Thymus (tissue), 11 donors: ENCODE measurements at regions not wholly inside any gene's neighbourhood (a gene's known extent, or its start where the extent isn't known, plus 50 kb on each side); places are given as distances from the start of the nearest gene placed in this dataset.
A peak's percentile ranks its signal among the peaks of the same experiment; 100 is the strongest.
"Not testable (repeated sequence)": the region's sequence is repeated elsewhere in the genome, so short reads cannot be mapped to it uniquely, and the experiment has no call there.

Experiments used
- DNase-seq, 9 donors: peaks; one replicate each; pipeline ENCODE4 v3.0.0-alpha.2; 2013; ENCODE audit warnings: low spot score in 9 of 9, low read depth in 6 of 9, missing footprints in 1 of 9
- H3K27ac ChIP-seq, 2 donors: one replicate each; pipeline ENCODE4 v1.5.1; 2013; ENCODE audit warnings: control low read depth in 1 of 2, low read depth in 1 of 2, low read length in 1 of 2, mild to moderate bottlenecking in 1 of 2, moderate library complexity in 1 of 2
- H3K27me3 ChIP-seq, 2 donors: one replicate each; pipeline ENCODE4 v1.5.1; 2013; ENCODE audit warnings: low read length in 1 of 2; ENCODE audit not compliant: control insufficient read depth in 2 of 2, insufficient read depth in 1 of 2
- H3K36me3 ChIP-seq, 2 donors: one replicate each; pipeline ENCODE4 v1.5.1; 2013; ENCODE audit warnings: low read length in 1 of 2, mild to moderate bottlenecking in 1 of 2, moderate library complexity in 1 of 2; ENCODE audit not compliant: control insufficient read depth in 2 of 2, insufficient read depth in 2 of 2
- H3K4me1 ChIP-seq, 2 donors: one replicate each; pipeline ENCODE4 v1.5.1; 2013; ENCODE audit warnings: low read length in 2 of 2; ENCODE audit not compliant: control insufficient read depth in 2 of 2, insufficient read depth in 2 of 2
- H3K4me3 ChIP-seq, 2 donors: one replicate each; pipeline ENCODE4 v1.5.1; 2013; ENCODE audit warnings: low read length in 2 of 2, control low read depth in 1 of 2, mild to moderate bottlenecking in 1 of 2
- H3K9me3 ChIP-seq, 2 donors: one replicate each; pipeline ENCODE4 v1.5.1; 2013; ENCODE audit warnings: low read length in 1 of 2, mild to moderate bottlenecking in 1 of 2; ENCODE audit not compliant: control insufficient read depth in 2 of 2, insufficient read depth in 1 of 2
- WGBS: extraction: QIAGEN DNeasy Blood & Tissue Kit; methylation state at CpG from one replicate; pipeline ENCODE4 v1.1.7; 2013; 5-methylcytosine and 5-hydroxymethylcytosine counted together
- donor health status: healthy.

GRCh38 chr13:23959231-23959862 is 62.0 kb upstream of the C1QTNF9B start:
- Histone ChIP-seq H3K4me3 (no peak overlapping the region), H3K27ac (peak overlapping the region in 1 of 2 donors; percentile 9), H3K36me3 (no peaks in the 10 kb centered on the region), H3K27me3 (no peaks in the 10 kb centered on the region), H3K4me1 (peaks cover 0 to 3% of the 10 kb centered on the region in 2 donors), H3K9me3 (no peaks in the 10 kb centered on the region)
- 92% methylated on average over 2 of the region's 2 CpGs for WGBS
- no peak for DNase-seq

- Histone ChIP-seq H3K27me3 (no peaks in the 10 kb centered on the region), H3K4me1 (peaks cover 0 to 3% of the 10 kb centered on the region in 2 donors), H3K9me3 (no peaks in the 10 kb centered on the region), H3K4me3 (no peak overlapping the region), H3K36me3 (no peaks in the 10 kb centered on the region), H3K27ac (no peak overlapping the region)
- WGBS: 92% methylated on average over 1 of the region's 1 CpG
- peak in 2 of 9 donors; percentile 12 to 34 for DNase-seq
These were observed 63.4 kb upstream of the C1QTNF9B start for GRCh38 chr13:23960566-23961156.

- H3K4me3 ChIP-seq: no peak overlapping the region
- 96% methylated on average over 7 of the region's 7 CpGs for WGBS
- no peaks in the 10 kb centered on the region for H3K9me3 ChIP-seq
- H3K4me1 ChIP-seq: peaks cover 2 to 7% of the 10 kb centered on the region in 2 donors
- H3K27ac ChIP-seq: no peak overlapping the region
- H3K27me3 ChIP-seq: no peaks in the 10 kb centered on the region
- no peaks in the 10 kb centered on the region for H3K36me3 ChIP-seq
- DNase-seq: no peak
These were observed 66.1 kb upstream of the C1QTNF9B start for GRCh38 chr13:23963184-23963931.

- Histone ChIP-seq H3K27ac (no peak overlapping the region), H3K27me3 (no peaks in the 10 kb centered on the region), H3K4me1 (peaks cover 2 to 7% of the 10 kb centered on the region in 2 donors), H3K36me3 (no peaks in the 10 kb centered on the region), H3K4me3 (no peak overlapping the region), H3K9me3 (no peaks in the 10 kb centered on the region)
- no peak for DNase-seq
- 97% methylated on average over 2 of the region's 2 CpGs for WGBS
These were observed 66.6 kb upstream of the C1QTNF9B start for GRCh38 chr13:23963947-23964346.

GRCh38 chr13:23965346-23965745 is 68.0 kb upstream of the C1QTNF9B start:
- Histone ChIP-seq H3K4me3 (no peak overlapping the region), H3K27ac (no peak overlapping the region), H3K4me1 (peaks cover 2 to 4% of the 10 kb centered on the region in 2 donors), H3K27me3 (no peaks in the 10 kb centered on the region), H3K9me3 (no peaks in the 10 kb centered on the region), H3K36me3 (no peaks in the 10 kb centered on the region)
- DNase-seq: no peak
- 95% methylated on average over 5 of the region's 5 CpGs for WGBS

GRCh38 chr13:23966221-23966690 is 69.0 kb upstream of the C1QTNF9B start:
- Histone ChIP-seq H3K4me1 (peaks cover 2 to 4% of the 10 kb centered on the region in 2 donors), H3K4me3 (peak overlapping the region; percentile 16 to 33), H3K9me3 (no peaks in the 10 kb centered on the region), H3K36me3 (no peaks in the 10 kb centered on the region), H3K27ac (peak overlapping the region in 1 of 2 donors; percentile 51), H3K27me3 (no peaks in the 10 kb centered on the region)
- 97% methylated on average over 6 of the region's 6 CpGs for whole genome bisulfite sequencing
- no peak for DNase-seq

GRCh38 chr13:23966691-23967615 is 69.7 kb upstream of the C1QTNF9B start:
- Histone ChIP-seq H3K36me3 (no peaks in the 10 kb centered on the region), H3K27ac (peak overlapping the region; percentile 32 to 83), H3K9me3 (no peaks in the 10 kb centered on the region), H3K27me3 (no peaks in the 10 kb centered on the region), H3K4me1 (peaks cover 2 to 4% of the 10 kb centered on the region in 2 donors), H3K4me3 (peak overlapping the region; percentile 16 to 33)
- peak in 3 of 9 donors; percentile 11 to 54 (median 29) for DNase-seq
- 56% methylated on average over 11 of the region's 11 CpGs for WGBS

- WGBS: 98% methylated on average over 3 of the region's 3 CpGs
- H3K27ac ChIP-seq, H3K4me3 ChIP-seq, H3K9me3 ChIP-seq, DNase-seq, H3K36me3 ChIP-seq, H3K27me3 ChIP-seq, H3K4me1 ChIP-seq: not testable (repeated sequence)
These were observed 70.5 kb upstream of the C1QTNF9B start for GRCh38 chr13:23967792-23968191.
